SK-N-SH treated with all-trans-retinoic acid at 6 μM for 48 hours (cell line): ENCODE measurements at regions not wholly inside any gene's neighbourhood (a gene's known extent, or its start where the extent isn't known, plus 50 kb on each side); places are given as distances from the start of the nearest gene placed in this dataset.

Experiments used
- ARNTL ChIP-seq: fragments of 450-650 bp; formaldehyde crosslinking; IDR thresholded peaks from 2 replicates; pipeline ENCODE4 v1.5.0; 2020; ENCODE audit warnings: low read depth, mild to moderate bottlenecking, moderate library complexity, borderline replicate concordance
- BACH2 ChIP-seq: fragments of 250-450 bp; sonication (Bioruptor Pico); IDR thresholded peaks from 2 replicates; pipeline ENCODE4 v1.9.0; 2021; ENCODE audit warnings: mild to moderate bottlenecking, borderline replicate concordance
- CREB5 ChIP-seq: fragments of 250-450 bp; sonication (Bioruptor Pico); IDR thresholded peaks from 2 replicates; pipeline ENCODE4 v1.5.1; 2020; ENCODE audit warnings: low read depth, mild to moderate bottlenecking, moderate library complexity
- CSDC2 ChIP-seq: fragments of 250-450 bp; sonication (Bioruptor Pico); IDR thresholded peaks from 2 replicates; pipeline ENCODE4 v1.5.0; 2020; ENCODE audit warnings: mild to moderate bottlenecking, moderate library complexity
- ESRRG ChIP-seq: fragments of 250-450 bp; sonication (Bioruptor Pico); IDR thresholded peaks from 2 replicates; pipeline ENCODE4 v1.6.1; 2021; ENCODE audit warnings: mild to moderate bottlenecking
- OSR1 ChIP-seq: fragments of 250-450 bp; sonication (Bioruptor Pico); IDR thresholded peaks from 2 replicates; pipeline ENCODE4 v1.8.0; 2022; ENCODE audit warnings: moderate library complexity, mild to moderate bottlenecking, inconsistent platforms
- PATZ1 ChIP-seq: fragments of 250-450 bp; sonication (Bioruptor Pico); IDR thresholded peaks from 2 replicates; pipeline ENCODE4 v1.8.0; 2020; ENCODE audit warnings: mild to moderate bottlenecking, moderate library complexity, borderline replicate concordance
- RARB ChIP-seq: fragments of 250-450 bp; sonication (Bioruptor Pico); IDR thresholded peaks from 2 replicates; pipeline ENCODE4 v1.8.0; 2021; ENCODE audit warnings: mild to moderate bottlenecking, moderate library complexity
- TOX ChIP-seq: fragments of 250-450 bp; sonication (Bioruptor Pico); IDR thresholded peaks from 2 replicates; pipeline ENCODE4 v1.8.0; 2021; ENCODE audit warnings: mild to moderate bottlenecking, moderate library complexity, borderline replicate concordance
- TSHZ2 ChIP-seq: fragments of 250-450 bp; sonication (Bioruptor Pico); IDR thresholded peaks from 2 replicates; pipeline ENCODE4 v1.5.0; 2020; ENCODE audit warnings: mild to moderate bottlenecking, moderate library complexity
- ZFP3 ChIP-seq: fragments of 250-450 bp; sonication (Bioruptor Pico); IDR thresholded peaks from 2 replicates; pipeline ENCODE4 v1.5.0; 2020; ENCODE audit warnings: mild to moderate bottlenecking, moderate library complexity
- ZFP30 ChIP-seq: fragments of 450-650 bp; formaldehyde crosslinking; IDR thresholded peaks from 2 replicates; pipeline ENCODE4 v1.5.0; 2022; ENCODE audit warnings: mild to moderate bottlenecking, moderate library complexity
- ZNF565 ChIP-seq: fragments of 450-650 bp; formaldehyde crosslinking; conservative IDR thresholded peaks from 2 replicates; pipeline ENCODE4 v1.5.0; 2020; ENCODE audit warnings: low read depth, mild to moderate bottlenecking, moderate library complexity
- ZNF8 ChIP-seq: fragments of 450-650 bp; formaldehyde crosslinking; IDR thresholded peaks from 2 replicates; pipeline ENCODE4 v1.5.0; 2020; ENCODE audit warnings: mild to moderate bottlenecking, moderate library complexity

GRCh38 chr3:168645180-168645579 is 549.5 kb upstream of the GOLIM4 start:
- no peak for TF ChIP-seq ZNF8 (CRISPR knock-in tag)
- TF ChIP-seq ZNF565 (CRISPR knock-in tag) = no peak
- no peak for TF ChIP-seq CSDC2 (CRISPR knock-in tag)
- TF ChIP-seq OSR1 (CRISPR knock-in tag) = no peak
- no peak for TF ChIP-seq PATZ1
- no peak for TF ChIP-seq ZFP30 (CRISPR knock-in tag)
- no peak for TF ChIP-seq BACH2 (CRISPR knock-in tag)
- TF ChIP-seq ARNTL (CRISPR knock-in tag) = no peak
- TF ChIP-seq CREB5 (CRISPR knock-in tag) = no peak
- no peak for TF ChIP-seq RARB (CRISPR knock-in tag)
- TF ChIP-seq ESRRG (CRISPR knock-in tag) = no peak
- TF ChIP-seq ZFP3 = no peak
- no peak for TF ChIP-seq TOX (CRISPR knock-in tag)
- TF ChIP-seq TSHZ2 (CRISPR knock-in tag) = no peak
